ENCODE measurements at regions not wholly inside any gene's neighbourhood (a gene's known extent, or its start where the extent isn't known, plus 50 kb on each side); places are given as distances from the start of the nearest gene placed in this dataset.

- TF ChIP-seq, protein P1, sequence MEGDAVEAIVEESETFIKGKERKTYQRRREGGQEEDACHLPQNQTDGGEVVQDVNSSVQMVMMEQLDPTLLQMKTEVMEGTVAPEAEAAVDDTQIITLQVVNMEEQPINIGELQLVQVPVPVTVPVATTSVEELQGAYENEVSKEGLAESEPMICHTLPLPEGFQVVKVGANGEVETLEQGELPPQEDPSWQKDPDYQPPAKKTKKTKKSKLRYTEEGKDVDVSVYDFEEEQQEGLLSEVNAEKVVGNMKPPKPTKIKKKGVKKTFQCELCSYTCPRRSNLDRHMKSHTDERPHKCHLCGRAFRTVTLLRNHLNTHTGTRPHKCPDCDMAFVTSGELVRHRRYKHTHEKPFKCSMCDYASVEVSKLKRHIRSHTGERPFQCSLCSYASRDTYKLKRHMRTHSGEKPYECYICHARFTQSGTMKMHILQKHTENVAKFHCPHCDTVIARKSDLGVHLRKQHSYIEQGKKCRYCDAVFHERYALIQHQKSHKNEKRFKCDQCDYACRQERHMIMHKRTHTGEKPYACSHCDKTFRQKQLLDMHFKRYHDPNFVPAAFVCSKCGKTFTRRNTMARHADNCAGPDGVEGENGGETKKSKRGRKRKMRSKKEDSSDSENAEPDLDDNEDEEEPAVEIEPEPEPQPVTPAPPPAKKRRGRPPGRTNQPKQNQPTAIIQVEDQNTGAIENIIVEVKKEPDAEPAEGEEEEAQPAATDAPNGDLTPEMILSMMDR (IDR thresholded peaks at IDR 0.05), result no peak
- no peak for TF ChIP-seq POLR2A (IDR thresholded peaks at IDR 0.05)
- TF ChIP-seq EP300 (IDR thresholded peaks at IDR 0.05), result no peak
Measured at GRCh38 chr14:56417173-56417572, 162.4 kb upstream of the TMEM260 start.

All from tibial nerve (tissue), 4 donors.